ENCODE measurements at regions not wholly inside any gene's neighbourhood (a gene's known extent, or its start where the extent isn't known, plus 50 kb on each side); places are given as distances from the start of the nearest gene placed in this dataset.

GRCh38 chr14:66375046-66375964 lies 110.9 kb upstream of the CCDC196 start:
- 71% methylated on average over 5 of the region's 5 CpGs for WGBS (ENCODE audit: low lambda C conversion rate, missing lambda C conversion rate)
- Histone ChIP-seq H3K9me3 (ENCODE audit: low read depth) (no peaks in the 10 kb centered on the region), H3K36me3 (replicated peaks; ENCODE audit: insufficient read depth, low read depth) (no peaks in the 10 kb centered on the region), H3K27me3 (peaks cover 13% of the 10 kb centered on the region), H3K9me2 (replicated peaks; ENCODE audit: insufficient read depth) (no peaks in the 10 kb centered on the region), H3K4me3 (no peak overlapping the region), H3K4me2 (no peak overlapping the region), H4K20me1 (ENCODE audit: insufficient read depth, poor library complexity, severe bottlenecking) (no peaks in the 10 kb centered on the region), H3K79me2 (no peaks in the 10 kb centered on the region), H3K27ac (no peak overlapping the region), H2AFZ (no peak overlapping the region), H3K4me1 (ENCODE audit: insufficient read depth) (no peaks in the 10 kb centered on the region)
- TF ChIP-seq CTCF (IDR thresholded peaks at IDR 0.05; ENCODE audit: poor library complexity) (no peak), EZH2 (IDR thresholded peaks at IDR 0.05; ENCODE audit: borderline replicate concordance) (no peak), EZH2phosphoT487 (IDR thresholded peaks at IDR 0.05; ENCODE audit: low read depth, severe bottlenecking, unreplicated experiment) (no peak)
- DNase-seq (ENCODE audit: low spot score): no peak

DNA sequence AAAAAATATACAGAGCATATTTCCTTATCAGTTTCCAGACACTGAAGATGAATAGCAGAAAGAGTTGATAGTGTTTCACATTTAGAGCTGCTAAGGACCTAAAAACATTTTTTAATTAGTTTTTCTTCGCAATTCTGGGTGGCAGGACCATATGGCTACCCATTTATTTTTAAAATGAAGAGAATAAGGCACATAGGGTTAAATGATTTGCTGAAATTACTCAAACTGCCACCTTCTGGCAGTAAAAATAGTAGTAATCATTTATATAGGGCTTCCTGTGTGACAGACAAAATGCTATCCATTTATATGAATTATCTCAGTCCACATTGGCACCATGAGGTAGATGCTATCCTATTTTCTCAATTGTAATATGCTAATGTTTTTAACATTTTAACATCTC lies 108.6 kb upstream of the CCDC196 start:
- no peak for TF ChIP-seq EZH2 (IDR thresholded peaks at IDR 0.05; ENCODE audit: borderline replicate concordance)
- TF ChIP-seq CTCF (IDR thresholded peaks at IDR 0.05; ENCODE audit: poor library complexity): no peak
- no peak for TF ChIP-seq EZH2phosphoT487 (IDR thresholded peaks at IDR 0.05; ENCODE audit: low read depth, severe bottlenecking, unreplicated experiment)
- Histone ChIP-seq H4K20me1 (ENCODE audit: insufficient read depth, poor library complexity, severe bottlenecking) (no peaks in the 10 kb centered on the region), H3K9me3 (ENCODE audit: low read depth) (no peaks in the 10 kb centered on the region), H2AFZ (no peak overlapping the region), H3K27me3 (peaks cover 13% of the 10 kb centered on the region), H3K27ac (no peak overlapping the region), H3K4me1 (ENCODE audit: insufficient read depth) (no peaks in the 10 kb centered on the region), H3K79me2 (no peaks in the 10 kb centered on the region), H3K9me2 (replicated peaks; ENCODE audit: insufficient read depth) (no peaks in the 10 kb centered on the region), H3K36me3 (replicated peaks; ENCODE audit: insufficient read depth, low read depth) (no peaks in the 10 kb centered on the region), H3K4me2 (no peak overlapping the region), H3K4me3 (no peak overlapping the region)
- 82% methylated on average over 1 of the region's 1 CpG for WGBS (ENCODE audit: low lambda C conversion rate, missing lambda C conversion rate)
- no peak for DNase-seq (ENCODE audit: low spot score)

DNA sequence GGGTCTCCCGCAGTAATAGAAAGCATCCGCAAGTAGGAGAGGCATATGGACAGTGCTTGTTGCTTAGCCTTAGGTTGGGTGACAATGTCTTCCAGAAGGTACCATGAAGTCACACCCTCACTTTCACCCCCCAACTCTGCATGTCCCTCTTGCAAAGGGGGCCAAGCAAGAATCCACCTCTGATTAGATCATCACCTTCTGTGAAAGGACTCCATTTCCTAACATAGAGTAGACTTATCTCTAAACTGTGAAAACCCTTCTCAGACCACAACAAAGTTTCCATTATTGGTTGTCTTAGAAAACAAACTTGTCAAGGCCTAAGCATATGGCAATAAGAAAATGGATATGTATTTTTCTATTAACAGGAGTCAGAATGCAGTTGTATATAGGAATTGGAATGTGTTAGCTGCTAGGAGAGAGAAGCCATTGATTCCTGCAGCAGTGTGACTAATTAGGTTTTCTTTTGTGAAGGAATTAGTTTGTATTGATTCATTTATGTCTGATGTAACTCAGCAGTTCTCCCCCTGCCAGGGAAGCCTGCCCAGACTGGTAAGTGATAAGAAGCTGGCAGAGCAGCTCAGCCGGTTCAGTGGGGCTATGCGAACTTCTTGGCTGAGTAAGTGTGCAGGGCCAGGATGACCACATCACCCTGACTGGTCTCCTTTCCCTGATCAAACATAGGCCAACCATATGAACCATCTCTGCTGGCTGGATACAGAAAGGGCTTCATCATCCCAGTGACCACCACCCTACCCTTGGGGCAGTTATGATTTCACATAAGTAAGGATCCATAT lies 107.3 kb upstream of the CCDC196 start:
- Histone ChIP-seq H3K27ac (no peak overlapping the region), H3K4me3 (no peak overlapping the region), H3K4me2 (no peak overlapping the region), H3K4me1 (ENCODE audit: insufficient read depth) (no peaks in the 10 kb centered on the region), H3K79me2 (no peaks in the 10 kb centered on the region), H2AFZ (no peak overlapping the region), H3K36me3 (replicated peaks; ENCODE audit: insufficient read depth, low read depth) (no peaks in the 10 kb centered on the region), H3K27me3 (peaks cover 13% of the 10 kb centered on the region), H4K20me1 (ENCODE audit: insufficient read depth, poor library complexity, severe bottlenecking) (no peaks in the 10 kb centered on the region), H3K9me3 (ENCODE audit: low read depth) (no peaks in the 10 kb centered on the region), H3K9me2 (replicated peaks; ENCODE audit: insufficient read depth) (no peaks in the 10 kb centered on the region)
- no peak for DNase-seq (ENCODE audit: low spot score)
- 96% methylated on average over 4 of the region's 4 CpGs for WGBS (ENCODE audit: low lambda C conversion rate, missing lambda C conversion rate)
- TF ChIP-seq EZH2phosphoT487 (IDR thresholded peaks at IDR 0.05; ENCODE audit: low read depth, severe bottlenecking, unreplicated experiment): no peak
- TF ChIP-seq CTCF (IDR thresholded peaks at IDR 0.05; ENCODE audit: poor library complexity): no peak

All from hepatocyte (in vitro differentiated cells).